ENCODE measurements at regions not wholly inside any gene's neighbourhood (a gene's known extent, or its start where the extent isn't known, plus 50 kb on each side); places are given as distances from the start of the nearest gene placed in this dataset.

DNA sequence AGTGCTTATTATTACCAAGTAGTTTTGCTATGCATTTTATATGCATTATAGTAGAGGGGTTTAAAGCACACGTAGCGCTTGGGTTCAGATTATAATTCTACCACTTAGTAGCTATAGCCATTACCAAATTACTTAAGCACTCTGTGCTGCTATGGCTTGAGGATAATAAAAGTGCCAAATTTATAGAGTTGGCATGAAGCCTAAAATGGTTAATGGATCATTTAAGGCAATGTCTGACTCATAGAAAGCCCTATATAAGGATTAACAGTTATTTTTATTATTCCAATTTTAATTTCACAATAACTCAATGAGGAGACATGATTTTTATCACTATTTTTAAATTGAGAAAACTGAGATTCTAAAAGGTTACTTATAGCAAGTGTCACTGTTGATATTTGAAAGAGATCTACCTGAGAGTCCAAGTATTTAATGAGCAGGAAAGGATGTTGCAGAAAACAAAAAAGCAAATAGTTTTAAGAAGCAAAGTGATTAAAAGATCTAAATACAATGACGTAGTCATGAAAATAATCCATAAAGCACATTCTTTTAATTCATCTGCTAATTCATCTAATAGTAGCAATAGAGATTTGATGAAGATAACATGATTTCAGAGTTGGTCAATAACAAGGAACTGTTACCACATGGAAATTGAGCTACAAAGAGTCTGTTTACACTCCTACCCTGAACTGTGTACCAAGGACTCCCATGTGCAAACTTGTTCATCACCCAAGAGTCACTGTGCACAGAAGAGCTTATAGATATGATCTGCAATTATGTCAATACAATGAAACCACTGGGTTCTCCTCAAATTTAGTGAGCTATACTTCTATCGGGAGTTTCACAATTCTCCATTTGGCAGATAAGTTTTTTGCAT, 78.8 kb upstream of the DTNA start:
- H4K20me1 ChIP-seq (replicated peaks in 1 of 2; ENCODE audit: control insufficient read depth in 1 of 2, insufficient read depth in 2 of 2, low read length in 2 of 2), result no peaks in the 10 kb centered on the region
- H3K27ac ChIP-seq (ENCODE audit: low read depth, low read length), result no peak overlapping the region
- H3K9me3 ChIP-seq (ENCODE audit: insufficient read depth in 2 of 2, low read depth in 1 of 2, low read length in 1 of 2), result no peaks in the 10 kb centered on the region
- H2BK20ac ChIP-seq (ENCODE audit: low read length), result no peak overlapping the region
- H3K14ac ChIP-seq (ENCODE audit: insufficient read length), result no peak overlapping the region
- H3K23ac ChIP-seq (ENCODE audit: insufficient read length), result no peak overlapping the region
- H3K4me1 ChIP-seq (replicated peaks in 1 of 4; ENCODE audit: control insufficient read depth in 3 of 4, insufficient read depth in 4 of 4, low read length in 3 of 4), result peaks cover 0 to 9% (median 1%) of the 10 kb centered on the region in 4 experiments; a peak in 4 of 7 replicates
- H3K23me2 ChIP-seq (ENCODE audit: low read depth, low read length), result no peaks in the 10 kb centered on the region
- H2BK120ac ChIP-seq (replicated peaks; ENCODE audit: low read depth, low read length), result no peak overlapping the region
- no peak overlapping the region for H2BK12ac ChIP-seq (ENCODE audit: low read depth, low read length)
- no peaks in the 10 kb centered on the region for H3K79me2 ChIP-seq (ENCODE audit: control insufficient read depth in 1 of 2, insufficient read depth in 2 of 2, low read length in 2 of 2)
- H2AFZ ChIP-seq (ENCODE audit: low read length), result no peak overlapping the region
- DNase-seq (ENCODE audit: low read depth in 1 of 2, low spot score in 2 of 2), result no peak
- no peaks in the 10 kb centered on the region for H3K36me3 ChIP-seq (ENCODE audit: control insufficient read depth in 2 of 4, insufficient read depth in 4 of 4, low read length in 3 of 4)
- no peak overlapping the region for H3K56ac ChIP-seq (replicated peaks; ENCODE audit: insufficient read length, low read depth, low read length)
- no peak overlapping the region for H3K18ac ChIP-seq (ENCODE audit: extremely low read depth, low read length)
- ChIA-PET CTCF (ENCODE audit: partially characterized antibody) (interaction anchor here (0.6 to 2.4 kb wide), 8 partner anchors 10 to 278 kb away, joined by 3 to 8 read pairs (median 4); no protein-coding TSS in a partner anchor), POLR2A (ENCODE audit: partially characterized antibody) (interaction anchor here (0.6 to 1.0 kb wide), 2 partner anchors 30 to 128 kb away, joined by 3 to 4 read pairs; no protein-coding TSS in a partner anchor)
- H3K79me1 ChIP-seq (ENCODE audit: low read depth, low read length), result no peaks in the 10 kb centered on the region
- H4K5ac ChIP-seq (ENCODE audit: insufficient read length, low read depth, low read length), result no peak overlapping the region
- H2AK5ac ChIP-seq (ENCODE audit: low read depth, low read length), result no peak overlapping the region
- no peak overlapping the region for H4K91ac ChIP-seq (replicated peaks; ENCODE audit: insufficient read length, low read length)
- H3K4ac ChIP-seq (replicated peaks; ENCODE audit: insufficient read length, low read depth, low read length), result no peak overlapping the region
- FAIRE-seq, result no peak
- H3K27me3 ChIP-seq (replicated peaks in 1 of 4; ENCODE audit: control insufficient read depth in 3 of 4, extremely low read depth in 1 of 4, insufficient read depth in 3 of 4, low read length in 3 of 4), result no peaks in the 10 kb centered on the region
- 91% methylated on average over 4 of the region's 4 CpGs; no CpG with 5 or more reads in 1 of the 2 experiments for WGBS, 2 experiments (ENCODE audit: extremely low coverage in 1 of 2, insufficient coverage in 1 of 2, insufficient read length in 1 of 2, insufficient replicate concordance in 2 of 2, low coverage in 1 of 2, low lambda C conversion rate in 2 of 2, missing lambda C conversion rate in 1 of 2)
- H3K9ac ChIP-seq (replicated peaks in 1 of 4; ENCODE audit: extremely low read depth in 1 of 4, low read depth in 3 of 4, low read length in 3 of 4), result no peak overlapping the region
- no peak overlapping the region for H4K8ac ChIP-seq (ENCODE audit: extremely low read depth, insufficient read depth, low read length)
- H3K4me3 ChIP-seq (ENCODE audit: extremely low read depth in 1 of 4, insufficient read depth in 2 of 4, low read depth in 3 of 4, low read length in 4 of 4), result no peak overlapping the region
- no peak overlapping the region for H2BK5ac ChIP-seq (ENCODE audit: low read depth, low read length)
- no peak overlapping the region for H3K4me2 ChIP-seq (ENCODE audit: insufficient read depth in 1 of 2, low read depth in 2 of 2, low read length in 2 of 2)
- no peak overlapping the region for H2BK15ac ChIP-seq (ENCODE audit: low read length)
- TF ChIP-seq HDAC2 (IDR thresholded peaks at IDR 0.05; ENCODE audit: borderline replicate concordance in 1 of 2, low read depth in 2 of 2, low read length in 2 of 2) (no peak), TAF7 (optimal IDR thresholded peaks at IDR 0.05; ENCODE audit: borderline replicate concordance, low read depth, low read length) (no peak), GTF2F1 (IDR thresholded peaks at IDR 0.05; ENCODE audit: borderline replicate concordance, low read depth, low read length) (no peak), CTBP2 (IDR thresholded peaks at IDR 0.05; ENCODE audit: borderline replicate concordance, insufficient read depth, insufficient read length, low read length) (no peak), SIN3A (conservative IDR thresholded peaks at IDR 0.05 in 1 of 2, IDR thresholded peaks at IDR 0.05 in 1 of 2; ENCODE audit: low read depth in 1 of 2, low read length in 2 of 2) (no peak), RBBP5 (IDR thresholded peaks at IDR 0.05; ENCODE audit: borderline replicate concordance, low read depth, low read length) (no peak), TAF1 (IDR thresholded peaks at IDR 0.05; ENCODE audit: low read depth, low read length) (no peak), RAD21 (IDR thresholded peaks at IDR 0.05 in 1 of 2, conservative IDR thresholded peaks at IDR 0.05 in 1 of 2; ENCODE audit: low read depth in 2 of 2, low read length in 2 of 2) (no peak), SRF (IDR thresholded peaks at IDR 0.05; ENCODE audit: low read depth, low read length) (no peak)
- TF ChIP-seq, protein P1, sequence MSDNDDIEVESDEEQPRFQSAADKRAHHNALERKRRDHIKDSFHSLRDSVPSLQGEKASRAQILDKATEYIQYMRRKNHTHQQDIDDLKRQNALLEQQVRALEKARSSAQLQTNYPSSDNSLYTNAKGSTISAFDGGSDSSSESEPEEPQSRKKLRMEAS (IDR thresholded peaks at IDR 0.05), result no peak
